CD14-positive monocyte (primary cell): ENCODE measurements at regions not wholly inside any gene's neighbourhood (a gene's known extent, or its start where the extent isn't known, plus 50 kb on each side); places are given as distances from the start of the nearest gene placed in this dataset.

Experiments
- DNase-seq, 3 donors: peaks; one replicate each; pipeline ENCODE4 v3.0.0-alpha.2; 2011 to 2022
- H2AFZ ChIP-seq: 2 replicates; pipeline ENCODE4 v1.6.0; 2012; ENCODE audit warnings: mild to moderate bottlenecking, low read depth, low read length, inconsistent platforms; ENCODE audit not compliant: insufficient read depth, poor library complexity, severe bottlenecking
- H3K27ac ChIP-seq, 2 donors: 1 replicate in 1 of 2; 2 replicates in 1 of 2; pipeline ENCODE4 v1.5.1; 2012 to 2013; ENCODE audit warnings: low read length in 2 of 2, control low read depth in 1 of 2, inconsistent platforms in 1 of 2, low read depth in 1 of 2, mild to moderate bottlenecking in 1 of 2
- H3K27me3 ChIP-seq, 2 donors: one replicate each; pipeline versions ENCODE4 v1.6.0 to v1.6.1; 2011 to 2013; ENCODE audit warnings: low read length in 2 of 2; ENCODE audit not compliant: control insufficient read depth in 2 of 2, insufficient read depth in 2 of 2
- H3K36me3 ChIP-seq, 2 donors: replicated peaks in 1 of 2; 1 replicate in 1 of 2; 2 replicates in 1 of 2; pipeline versions ENCODE4 v1.5.1 to v1.6.1; 2012 to 2013; ENCODE audit warnings: low read length in 2 of 2, control low read depth in 1 of 2, inconsistent platforms in 1 of 2, mild to moderate bottlenecking in 1 of 2; ENCODE audit not compliant: insufficient read depth in 2 of 2, control insufficient read depth in 1 of 2
- H3K4me1 ChIP-seq, 2 donors: 1 replicate in 1 of 2; 2 replicates in 1 of 2; pipeline versions ENCODE4 v1.5.1 to v1.6.1; 2012 to 2013; ENCODE audit warnings: low read length in 2 of 2, control low read depth in 1 of 2, inconsistent platforms in 1 of 2, mild to moderate bottlenecking in 1 of 2, moderate library complexity in 1 of 2; ENCODE audit not compliant: insufficient read depth in 2 of 2, control insufficient read depth in 1 of 2
- H3K4me2 ChIP-seq: replicated peaks from 2 replicates; pipeline ENCODE3; 2012; ENCODE audit warnings: low read length, moderate library complexity, mild to moderate bottlenecking; ENCODE audit not compliant: poor library complexity, severe bottlenecking; ENCODE audit errors: extremely low read depth
- H3K4me3 ChIP-seq, 3 experiments: fragments of 200-600 bp in 1 of 3; sonication (generic) in 1 of 3; replicated peaks in 1 of 3; 1 replicate in 2 of 3; 2 replicates in 1 of 3; pipeline ENCODE4 v1.5.1; 2011 to 2013; ENCODE audit warnings: low read length in 3 of 3, mild to moderate bottlenecking in 3 of 3, control low read depth in 2 of 3, low read depth in 2 of 3, inconsistent platforms in 1 of 3, moderate library complexity in 1 of 3
- H3K79me2 ChIP-seq: 2 replicates; pipeline ENCODE4 v1.6.0; 2012; ENCODE audit warnings: mild to moderate bottlenecking, control low read depth, inconsistent platforms, low read length, moderate library complexity; ENCODE audit not compliant: insufficient read depth
- H3K9ac ChIP-seq: 2 replicates; pipeline ENCODE4 v1.6.0; 2017; ENCODE audit warnings: low read length, mild to moderate bottlenecking; ENCODE audit not compliant: insufficient read depth, poor library complexity, severe bottlenecking
- H3K9me3 ChIP-seq, 2 donors: replicated peaks in 1 of 2; 1 replicate in 1 of 2; 2 replicates in 1 of 2; pipeline versions ENCODE4 v1.5.1 to v1.6.1; 2012 to 2013; ENCODE audit warnings: low read length in 2 of 2, control low read depth in 1 of 2; ENCODE audit not compliant: control insufficient read depth in 1 of 2, insufficient read depth in 1 of 2
- H4K20me1 ChIP-seq: 2 replicates; pipeline ENCODE4 v1.6.0; 2012; ENCODE audit warnings: mild to moderate bottlenecking, low read length, control low read depth, moderate library complexity; ENCODE audit not compliant: insufficient read depth
- H3K27ac Mint-ChIP-seq, 7 donors: one replicate each; pipeline ENCODE4 v1.8.0; 2020; ENCODE audit warnings: mild to moderate bottlenecking in 7 of 7, mixed read lengths in 7 of 7, moderate library complexity in 6 of 7, inconsistent platforms in 2 of 7
- H3K27me3 Mint-ChIP-seq, 3 donors: one replicate each; pipeline ENCODE4 v1.8.0; 2021 to 2022; ENCODE audit warnings: low read depth in 3 of 3, mild to moderate bottlenecking in 3 of 3, mixed read lengths in 3 of 3, moderate library complexity in 3 of 3, inconsistent platforms in 1 of 3
- H3K36me3 Mint-ChIP-seq, 2 donors: one replicate each; pipeline ENCODE4 v1.8.0; 2020; ENCODE audit warnings: mixed read lengths in 2 of 2, inconsistent platforms in 1 of 2, mild to moderate bottlenecking in 1 of 2
- H3K4me1 Mint-ChIP-seq: one replicate; pipeline ENCODE4 v1.8.0; 2020; ENCODE audit warnings: mild to moderate bottlenecking, mixed read lengths
- H3K4me3 Mint-ChIP-seq, 2 donors: one replicate each; pipeline ENCODE4 v1.8.0; 2020; ENCODE audit warnings: mild to moderate bottlenecking in 2 of 2, mixed read lengths in 2 of 2, moderate library complexity in 1 of 2
- H3K9me3 Mint-ChIP-seq, 7 donors: one replicate each; pipeline ENCODE4 v1.8.0; 2020 to 2022; ENCODE audit warnings: mixed read lengths in 7 of 7, mild to moderate bottlenecking in 6 of 7, moderate library complexity in 6 of 7, inconsistent platforms in 2 of 7
- WGBS: methylation state at CpG from one replicate; pipeline ENCODE4 v1.1.5; 2013; ENCODE audit warnings: missing lambda C conversion rate; ENCODE audit not compliant: insufficient coverage; 5-methylcytosine and 5-hydroxymethylcytosine counted together
- intact Hi-C, 2 donors: fragments of 100-400 bp; cut with micrococcal nuclease; formaldehyde crosslinking; loops; one replicate each; pipeline versions ENCODE4 v1.15.0 to v1.15.1; 2023
- TF ChIP-seq, protein P1 (sequence below): fragments of 200-600 bp; IDR thresholded peaks from one replicate; pipeline ENCODE4 v1.8.0; 2022; ENCODE audit warnings: antibody characterized with exemption, mild to moderate bottlenecking

DNA sequence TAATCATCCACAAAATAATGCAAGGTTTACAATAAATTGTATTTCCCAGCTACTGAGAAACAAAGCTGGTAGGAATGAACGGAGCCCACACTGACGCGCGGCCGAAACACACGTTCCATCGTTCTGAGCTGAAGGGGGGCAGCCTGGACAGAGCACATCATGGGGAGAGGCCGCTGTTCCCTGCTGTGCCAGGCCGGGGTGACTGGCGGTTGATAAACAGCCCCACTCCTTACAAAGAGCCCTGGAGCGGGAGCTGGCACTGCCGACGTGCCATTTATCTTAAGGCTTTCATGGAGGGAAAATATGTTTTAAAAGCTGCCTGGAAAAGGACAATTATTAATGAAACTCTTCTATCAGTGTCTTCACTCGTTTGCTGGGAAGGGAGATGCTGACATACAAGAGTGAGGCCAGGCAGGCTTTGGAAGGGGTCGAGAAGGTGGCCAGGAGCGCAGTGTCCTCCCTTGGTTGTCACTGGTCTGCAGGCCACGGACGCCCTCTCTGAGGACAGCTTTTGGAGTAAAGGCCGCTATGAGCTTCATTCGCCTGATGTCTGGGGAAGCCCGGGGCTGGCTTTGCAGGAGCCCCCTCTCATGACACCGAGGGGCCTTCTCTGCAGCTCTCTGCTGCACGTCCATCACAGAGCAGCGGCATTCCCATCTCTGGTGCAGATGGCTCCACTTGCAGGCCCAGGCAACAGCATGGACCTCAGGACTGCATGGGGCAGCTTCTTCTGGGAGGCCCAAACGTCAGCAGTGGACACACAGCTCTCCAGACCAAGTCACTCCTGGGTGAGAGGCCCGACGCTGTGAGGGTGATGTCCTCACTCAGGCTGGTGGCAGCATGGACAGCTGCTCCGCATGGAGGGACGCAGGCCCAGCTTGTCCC lies 355.3 kb upstream of the SFSWAP start:
- H3K79me2 ChIP-seq, result no peaks in the 10 kb centered on the region
- DNase-seq, result no peak
- peaks cover 0 to 2% (median 0%) of the 10 kb centered on the region in 3 donors for H3K27me3 Mint-ChIP-seq
- H3K4me1 Mint-ChIP-seq, result peaks cover 9% of the 10 kb centered on the region
- peaks cover 2 to 13% (median 6%) of the 10 kb centered on the region in 7 donors for H3K9me3 Mint-ChIP-seq
- no peak overlapping the region for H2AFZ ChIP-seq
- H3K4me2 ChIP-seq, result no peak overlapping the region
- no peaks in the 10 kb centered on the region for H3K27me3 ChIP-seq
- no peak overlapping the region for H3K27ac ChIP-seq
- no peaks in the 10 kb centered on the region for H3K36me3 ChIP-seq
- H3K36me3 Mint-ChIP-seq, result no peaks in the 10 kb centered on the region
- H3K4me3 ChIP-seq, result no peak overlapping the region
- TF ChIP-seq, protein P1, sequence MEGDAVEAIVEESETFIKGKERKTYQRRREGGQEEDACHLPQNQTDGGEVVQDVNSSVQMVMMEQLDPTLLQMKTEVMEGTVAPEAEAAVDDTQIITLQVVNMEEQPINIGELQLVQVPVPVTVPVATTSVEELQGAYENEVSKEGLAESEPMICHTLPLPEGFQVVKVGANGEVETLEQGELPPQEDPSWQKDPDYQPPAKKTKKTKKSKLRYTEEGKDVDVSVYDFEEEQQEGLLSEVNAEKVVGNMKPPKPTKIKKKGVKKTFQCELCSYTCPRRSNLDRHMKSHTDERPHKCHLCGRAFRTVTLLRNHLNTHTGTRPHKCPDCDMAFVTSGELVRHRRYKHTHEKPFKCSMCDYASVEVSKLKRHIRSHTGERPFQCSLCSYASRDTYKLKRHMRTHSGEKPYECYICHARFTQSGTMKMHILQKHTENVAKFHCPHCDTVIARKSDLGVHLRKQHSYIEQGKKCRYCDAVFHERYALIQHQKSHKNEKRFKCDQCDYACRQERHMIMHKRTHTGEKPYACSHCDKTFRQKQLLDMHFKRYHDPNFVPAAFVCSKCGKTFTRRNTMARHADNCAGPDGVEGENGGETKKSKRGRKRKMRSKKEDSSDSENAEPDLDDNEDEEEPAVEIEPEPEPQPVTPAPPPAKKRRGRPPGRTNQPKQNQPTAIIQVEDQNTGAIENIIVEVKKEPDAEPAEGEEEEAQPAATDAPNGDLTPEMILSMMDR, result no peak
- H3K4me1 ChIP-seq, result no peaks in the 10 kb centered on the region
- 95% methylated on average over 23 of the region's 29 CpGs for WGBS
- no peak overlapping the region for H3K27ac Mint-ChIP-seq
- H3K9me3 ChIP-seq, result peaks cover 0 to 12% of the 10 kb centered on the region in 2 donors
- H3K4me3 Mint-ChIP-seq, result no peak overlapping the region
- no peak overlapping the region for H3K9ac ChIP-seq
- H4K20me1 ChIP-seq, result no peaks in the 10 kb centered on the region
- intact Hi-C loops, result no loop called here

DNA sequence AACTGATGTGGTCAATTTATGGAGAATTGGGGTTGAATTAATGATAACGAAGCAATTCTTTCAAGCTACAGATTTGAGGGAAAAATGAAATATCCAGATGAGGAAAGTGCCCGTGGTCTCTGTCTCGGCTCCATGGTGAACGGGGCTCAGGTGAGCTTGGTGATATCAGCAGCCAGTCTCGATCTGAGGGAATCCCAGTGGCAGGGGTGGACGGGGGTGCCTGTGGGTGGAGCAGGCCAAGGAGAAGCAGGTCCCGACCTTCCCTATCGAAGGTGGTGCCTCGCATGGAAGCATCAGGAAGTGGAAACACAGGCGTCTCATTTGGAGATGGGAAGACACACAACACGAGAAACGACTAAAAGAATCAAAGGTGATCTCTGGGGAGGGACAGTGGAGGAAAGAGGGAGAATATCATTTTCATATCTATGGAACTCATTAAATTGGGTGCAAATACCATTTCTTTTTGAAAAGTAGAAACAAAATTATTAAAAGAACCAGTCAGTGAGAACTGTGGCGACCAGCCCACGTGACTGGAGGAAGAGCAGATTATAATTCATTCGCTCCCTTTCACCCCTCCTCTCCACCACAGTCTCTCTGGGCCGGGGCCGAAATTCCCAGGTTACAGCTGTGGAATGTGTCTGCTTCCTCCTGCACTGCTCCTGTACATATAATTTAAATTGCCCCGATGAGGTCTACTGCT lies 354.3 kb upstream of the SFSWAP start:
- DNase-seq, result no peak
- Histone ChIP-seq H3K9ac (no peak overlapping the region), H3K4me1 (no peaks in the 10 kb centered on the region), H2AFZ (no peak overlapping the region), H3K9me3 (peaks cover 0 to 9% of the 10 kb centered on the region in 2 donors), H3K27ac (no peak overlapping the region), H3K4me2 (no peak overlapping the region), H4K20me1 (no peaks in the 10 kb centered on the region), H3K27me3 (no peaks in the 10 kb centered on the region), H3K36me3 (no peaks in the 10 kb centered on the region), H3K4me3 (no peak overlapping the region), H3K79me2 (no peaks in the 10 kb centered on the region)
- peaks cover 0 to 2% (median 1%) of the 10 kb centered on the region in 3 donors for H3K27me3 Mint-ChIP-seq
- 97% methylated on average over 9 of the region's 18 CpGs for WGBS
- H3K36me3 Mint-ChIP-seq, result no peaks in the 10 kb centered on the region
- no peak overlapping the region for H3K4me3 Mint-ChIP-seq
- no peak overlapping the region for H3K27ac Mint-ChIP-seq
- intact Hi-C loops, result no loop called here
- peaks cover 2% of the 10 kb centered on the region for H3K4me1 Mint-ChIP-seq
- TF ChIP-seq, protein P1, result no peak
- peaks cover 0 to 11% (median 5%) of the 10 kb centered on the region in 7 donors for H3K9me3 Mint-ChIP-seq
